SK-N-SH (cell line): ENCODE measurements at regions not wholly inside any gene's neighbourhood (a gene's known extent, or its start where the extent isn't known, plus 50 kb on each side); places are given as distances from the start of the nearest gene placed in this dataset.

ENCODE experiments used
- CHD2 ChIP-seq: fragments of 150-350 bp; IDR thresholded peaks from 2 replicates; pipeline ENCODE4 v1.6.1; 2018; ENCODE audit warnings: low read length; ENCODE audit not compliant: partially characterized antibody
- CTCF ChIP-seq: fragments of 200-600 bp; sonication (generic); IDR thresholded peaks from 2 replicates; pipeline ENCODE4 v1.6.1; 2017; ENCODE audit warnings: antibody characterized with exemption, mild to moderate bottlenecking, moderate library complexity
- EP300 ChIP-seq, 2 experiments: IDR thresholded peaks; 2 replicates each; pipeline versions ENCODE4 v1.4.0 to v1.6.1; 2012; ENCODE audit warnings: borderline replicate concordance in 1 of 2, low read depth in 1 of 2, low read length in 1 of 2
- EZH2phosphoT487 ChIP-seq: fragments of 200-600 bp; sonication (generic); IDR thresholded peaks from 2 replicates; pipeline ENCODE4 v1.6.1; 2017; ENCODE audit warnings: low read depth, mixed run types, mild to moderate bottlenecking, antibody characterized with exemption, moderate library complexity, borderline replicate concordance
- POLR2AphosphoS5 ChIP-seq: IDR thresholded peaks from 2 replicates; pipeline ENCODE4 v1.6.1; 2012; ENCODE audit warnings: low read depth, low read length
- SMC3 ChIP-seq: IDR thresholded peaks from 2 replicates; pipeline ENCODE4 v1.6.1; 2012; ENCODE audit warnings: low read depth, low read length, improper control_type of control experiment
- USF2 ChIP-seq: fragments of 150-350 bp; IDR thresholded peaks from 2 replicates; pipeline ENCODE4 v1.6.1; 2017; ENCODE audit warnings: antibody characterized with exemption, low read length, low read depth, borderline replicate concordance

- TF ChIP-seq SMC3 (no peak), CTCF (no peak), POLR2AphosphoS5 (no peak), EZH2phosphoT487 (no peak), USF2 (no peak), CHD2 (no peak), EP300 (IDR thresholded peaks at IDR 0.05; ENCODE audit: borderline replicate concordance in 1 of 2, low read depth in 1 of 2, low read length in 1 of 2) (no peak)
These were observed 93.9 kb downstream of the CDC7 start for GRCh38 chr1:91594383-91595055.
